ENCODE measurements at regions not wholly inside any gene's neighbourhood (a gene's known extent, or its start where the extent isn't known, plus 50 kb on each side); places are given as distances from the start of the nearest gene placed in this dataset.

DNA sequence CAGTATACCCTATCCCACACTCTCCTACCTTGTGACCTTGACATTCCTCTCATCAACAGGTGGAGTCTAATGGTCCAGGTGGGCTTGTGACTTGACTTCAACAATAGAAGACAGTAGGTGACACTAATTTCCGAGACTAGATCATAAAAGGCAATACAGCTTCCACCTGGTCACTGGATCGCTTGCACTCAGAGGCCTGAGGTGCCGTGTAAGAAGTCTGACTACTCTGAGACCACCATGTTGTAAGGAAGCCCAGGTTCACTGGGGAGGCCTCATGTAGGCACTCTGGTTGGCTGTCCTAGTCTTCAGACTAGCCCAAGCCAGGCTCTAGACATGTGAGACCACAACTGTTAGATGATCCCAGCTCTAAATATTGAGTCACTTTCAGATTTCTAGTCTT lies 370.4 kb downstream of the MID1IP1 start:
- Histone ChIP-seq H3K27ac (no peak overlapping the region), H3K36me3 (no peaks in the 10 kb centered on the region), H3K27me3 (no peaks in the 10 kb centered on the region), H3K9me3 (no peaks in the 10 kb centered on the region), H3K4me1 (peaks cover 0 to 6% (median 0%) of the 10 kb centered on the region in 3 donors), H3K4me3 (no peak overlapping the region)
- 89 to 94% methylated on average over 3 of the region's 3 CpGs for WGBS, 2 donors
- TF ChIP-seq, protein P1, sequence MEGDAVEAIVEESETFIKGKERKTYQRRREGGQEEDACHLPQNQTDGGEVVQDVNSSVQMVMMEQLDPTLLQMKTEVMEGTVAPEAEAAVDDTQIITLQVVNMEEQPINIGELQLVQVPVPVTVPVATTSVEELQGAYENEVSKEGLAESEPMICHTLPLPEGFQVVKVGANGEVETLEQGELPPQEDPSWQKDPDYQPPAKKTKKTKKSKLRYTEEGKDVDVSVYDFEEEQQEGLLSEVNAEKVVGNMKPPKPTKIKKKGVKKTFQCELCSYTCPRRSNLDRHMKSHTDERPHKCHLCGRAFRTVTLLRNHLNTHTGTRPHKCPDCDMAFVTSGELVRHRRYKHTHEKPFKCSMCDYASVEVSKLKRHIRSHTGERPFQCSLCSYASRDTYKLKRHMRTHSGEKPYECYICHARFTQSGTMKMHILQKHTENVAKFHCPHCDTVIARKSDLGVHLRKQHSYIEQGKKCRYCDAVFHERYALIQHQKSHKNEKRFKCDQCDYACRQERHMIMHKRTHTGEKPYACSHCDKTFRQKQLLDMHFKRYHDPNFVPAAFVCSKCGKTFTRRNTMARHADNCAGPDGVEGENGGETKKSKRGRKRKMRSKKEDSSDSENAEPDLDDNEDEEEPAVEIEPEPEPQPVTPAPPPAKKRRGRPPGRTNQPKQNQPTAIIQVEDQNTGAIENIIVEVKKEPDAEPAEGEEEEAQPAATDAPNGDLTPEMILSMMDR (IDR thresholded peaks at IDR 0.05), result no peak
- DNase-seq (no peak), ATAC-seq (no peak), FAIRE-seq (no peak)
- intact Hi-C loops (cut with DNase I), result no loop called here

DNA sequence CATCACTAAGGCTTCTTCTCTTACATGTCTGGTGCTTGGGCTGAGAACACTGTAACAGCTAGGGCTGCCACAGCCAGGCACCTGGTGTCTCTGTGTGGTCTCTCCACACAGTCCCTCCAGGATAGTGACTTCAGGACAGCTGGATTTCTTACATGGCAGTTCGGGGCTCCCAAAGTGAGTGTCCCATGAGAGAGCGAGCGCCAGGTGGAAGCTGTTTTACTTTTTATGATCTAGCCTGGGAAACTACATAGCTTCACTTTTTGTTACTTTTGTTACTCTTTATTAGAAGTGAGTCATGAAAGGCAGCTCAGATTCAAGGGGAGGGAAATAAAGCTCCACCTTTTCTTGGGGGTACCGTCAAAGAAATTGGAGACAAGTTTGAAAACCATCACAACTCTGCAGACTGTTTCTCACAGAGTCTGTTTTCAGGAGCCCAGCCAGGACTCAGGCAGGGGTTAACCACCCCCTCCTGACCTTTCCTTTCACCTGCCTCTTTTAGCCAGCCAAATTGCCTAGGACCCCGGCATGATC lies 373.0 kb downstream of the MID1IP1 start:
- FAIRE-seq, result no peak
- TF ChIP-seq, protein P1 (IDR thresholded peaks at IDR 0.05), result no peak

DNA sequence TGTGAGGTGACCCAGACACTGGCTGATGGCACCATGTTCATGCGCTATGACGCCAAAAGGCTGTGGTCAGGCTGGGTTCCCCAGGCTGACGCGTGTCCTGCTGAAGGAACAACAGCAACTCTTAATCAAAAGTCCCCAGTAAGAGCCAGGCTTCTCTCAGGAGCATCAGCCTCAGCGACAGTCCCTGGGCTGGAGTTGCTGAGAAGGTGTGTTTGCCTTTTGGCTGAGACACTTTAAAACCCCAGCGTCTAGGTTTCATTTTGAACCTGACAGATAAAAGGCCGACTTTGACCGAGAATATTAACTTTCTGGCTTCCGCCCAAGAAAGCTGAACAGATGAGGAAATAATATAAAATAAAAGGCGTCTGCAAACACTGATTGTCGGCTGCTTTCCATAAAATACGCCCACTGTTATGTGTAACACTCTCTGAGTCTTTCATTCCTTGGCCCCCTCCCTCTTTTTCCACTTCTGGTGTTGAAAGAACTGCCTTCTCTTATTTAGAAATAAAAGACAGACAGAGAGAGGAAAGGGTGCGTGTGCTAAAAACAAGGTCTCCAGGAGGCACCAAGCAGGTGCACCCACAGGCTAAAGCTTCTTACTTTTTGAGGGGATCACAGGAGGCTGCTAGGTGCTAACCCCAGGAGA lies 373.6 kb downstream of the MID1IP1 start:
- intact Hi-C loops (cut with DNase I), result no loop called here
- FAIRE-seq (peak; percentile 94), ATAC-seq (peak; percentile 60 to 87 (median 82)), DNase-seq (peak in 1 of 6 donors; percentile 30)
- Histone ChIP-seq H3K9me3 (no peaks in the 10 kb centered on the region), H3K27me3 (no peaks in the 10 kb centered on the region), H3K36me3 (no peaks in the 10 kb centered on the region), H3K4me1 (peaks cover 0 to 6% (median 0%) of the 10 kb centered on the region in 3 donors), H3K27ac (peak overlapping the region in 2 of 4 donors; percentile 9 to 66), H3K4me3 (peak overlapping the region in 1 of 4 donors; percentile 18)
- 7 to 29% methylated on average over 13 of the region's 13 CpGs for WGBS, 2 donors
- TF ChIP-seq, protein P1 (IDR thresholded peaks at IDR 0.05), result no peak

More for the DNA sequence above, 373.0 kb downstream of the MID1IP1 start:
- peak overlapping the region in 1 of 4 donors; percentile 18 for H3K4me3 ChIP-seq
- ATAC-seq (no peak), DNase-seq (no peak)
- WGBS, 2 donors, result 64 to 76% methylated on average over 5 of the region's 5 CpGs
- no peaks in the 10 kb centered on the region for H3K27me3 ChIP-seq
- peaks cover 0 to 6% (median 0%) of the 10 kb centered on the region in 3 donors for H3K4me1 ChIP-seq
- no peaks in the 10 kb centered on the region for H3K36me3 ChIP-seq
- intact Hi-C loops (cut with DNase I), result no loop called here
- no peaks in the 10 kb centered on the region for H3K9me3 ChIP-seq
- peak overlapping the region in 2 of 4 donors; percentile 9 to 66 for H3K27ac ChIP-seq

DNA sequence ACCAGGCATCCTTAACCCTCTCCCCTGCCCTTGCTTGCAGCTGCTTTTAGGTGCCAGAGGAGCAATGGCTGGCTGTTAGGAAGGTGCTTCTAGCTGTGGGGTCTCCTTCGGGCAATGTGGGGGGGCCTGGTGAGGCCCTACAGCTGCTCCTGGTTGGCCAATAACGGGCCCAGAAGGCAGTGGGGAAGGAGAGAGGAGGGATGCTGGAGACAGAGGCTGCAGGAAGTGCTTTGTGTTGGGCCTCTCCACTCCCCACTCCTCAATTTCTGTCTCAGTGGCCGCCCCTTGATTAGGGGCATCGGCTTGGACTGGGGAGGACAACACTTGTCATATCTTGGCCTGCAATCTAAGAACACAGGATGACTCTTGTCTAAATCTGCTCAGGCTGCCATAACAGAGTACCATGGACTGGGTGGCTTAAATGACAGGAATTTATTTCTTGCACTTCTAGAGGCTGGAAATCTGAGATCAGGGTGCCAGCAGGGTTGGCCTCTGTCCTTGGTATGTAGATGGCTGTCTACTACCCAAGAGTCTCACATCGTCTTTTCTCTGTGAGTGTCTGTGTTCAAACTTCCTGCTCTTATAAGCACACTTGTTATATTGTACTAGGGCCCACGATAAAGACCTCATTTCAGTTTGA lies 374.3 kb downstream of the MID1IP1 start:
- H3K36me3 ChIP-seq, result no peaks in the 10 kb centered on the region
- WGBS, 2 donors, result 76 to 87% methylated on average over 6 of the region's 6 CpGs
- peaks cover 0 to 6% (median 0%) of the 10 kb centered on the region in 3 donors for H3K4me1 ChIP-seq
- intact Hi-C loops (cut with DNase I), result no loop called here
- no peak for DNase-seq
- TF ChIP-seq, protein P1 (IDR thresholded peaks at IDR 0.05), result no peak
- FAIRE-seq, result no peak
- ATAC-seq, result no peak
- no peaks in the 10 kb centered on the region for H3K9me3 ChIP-seq
- H3K27ac ChIP-seq, result peak overlapping the region in 2 of 4 donors; percentile 9 to 18
- H3K27me3 ChIP-seq, result no peaks in the 10 kb centered on the region
- peak overlapping the region in 1 of 4 donors; percentile 18 for H3K4me3 ChIP-seq
